Endodermal cell (in vitro differentiated cells): ENCODE measurements at regions not wholly inside any gene's neighbourhood (a gene's known extent, or its start where the extent isn't known, plus 50 kb on each side); places are given as distances from the start of the nearest gene placed in this dataset.

Experiments used
- DNase-seq: peaks from one replicate; pipeline ENCODE4 v3.0.0-alpha.2; 2017
- H3K27ac ChIP-seq: 2 replicates; pipeline ENCODE4 v1.5.1; 2013; ENCODE audit warnings: mild to moderate bottlenecking, low read depth, low read length, moderate library complexity
- H3K27me3 ChIP-seq: 2 replicates; pipeline ENCODE4 v1.6.1; 2013; ENCODE audit warnings: mild to moderate bottlenecking, low read length, moderate library complexity; ENCODE audit not compliant: insufficient read depth, control insufficient read depth, poor library complexity, severe bottlenecking
- H3K36me3 ChIP-seq: 2 replicates; pipeline ENCODE4 v1.7.0; 2013; ENCODE audit warnings: mild to moderate bottlenecking, low read length, moderate library complexity; ENCODE audit not compliant: control insufficient read depth, insufficient read depth
- H3K4me1 ChIP-seq: one replicate; pipeline ENCODE4 v1.7.0; 2013; ENCODE audit warnings: low read length; ENCODE audit not compliant: control insufficient read depth, insufficient read depth
- H3K4me3 ChIP-seq: 2 replicates; pipeline ENCODE4 v1.5.1; 2013; ENCODE audit warnings: mild to moderate bottlenecking, low read length, moderate library complexity
- H3K9ac ChIP-seq: 2 replicates; pipeline ENCODE4 v1.6.1; 2013; ENCODE audit warnings: mild to moderate bottlenecking, low read length, moderate library complexity; ENCODE audit not compliant: poor library complexity, severe bottlenecking; ENCODE audit errors: extremely low read depth
- H3K9me3 ChIP-seq: 2 replicates; pipeline ENCODE4 v1.6.1; 2013; ENCODE audit warnings: mild to moderate bottlenecking, low read length, moderate library complexity; ENCODE audit not compliant: control insufficient read depth
- H3K27ac Mint-ChIP-seq: 2 replicates; pipeline ENCODE4 v1.8.0; 2020; ENCODE audit warnings: mixed read lengths
- H3K27me3 Mint-ChIP-seq: 2 replicates; pipeline ENCODE4 v1.8.0; 2021; ENCODE audit warnings: mild to moderate bottlenecking, mixed read lengths; ENCODE audit not compliant: insufficient read depth
- H3K36me3 Mint-ChIP-seq: 2 replicates; pipeline ENCODE4 v1.8.0; 2020; ENCODE audit warnings: low read depth, mixed read lengths
- H3K4me1 Mint-ChIP-seq: 2 replicates; pipeline ENCODE4 v1.8.0; 2020; ENCODE audit warnings: mixed read lengths
- H3K4me3 Mint-ChIP-seq: 2 replicates; pipeline ENCODE4 v1.8.0; 2020; ENCODE audit warnings: mild to moderate bottlenecking, moderate library complexity, mixed read lengths
- H3K9me3 Mint-ChIP-seq: 2 replicates; pipeline ENCODE4 v1.8.0; 2020; ENCODE audit warnings: mild to moderate bottlenecking, mixed read lengths
- CTCF ChIP-seq: fragments of 200-600 bp; sonication (generic); conservative IDR thresholded peaks from 2 replicates; pipeline ENCODE4 v1.5.0; 2021; ENCODE audit warnings: antibody characterized with exemption, mild to moderate bottlenecking
- WGBS, 2 experiments: methylation state at CpG; one replicate each; pipeline versions ENCODE4 v1.1.5 to v1.1.7; 2013; ENCODE audit warnings: missing lambda C conversion rate in 2 of 2, mixed read lengths in 1 of 2; ENCODE audit not compliant: insufficient coverage in 1 of 2, insufficient read length in 1 of 2; 5-methylcytosine and 5-hydroxymethylcytosine counted together

DNA sequence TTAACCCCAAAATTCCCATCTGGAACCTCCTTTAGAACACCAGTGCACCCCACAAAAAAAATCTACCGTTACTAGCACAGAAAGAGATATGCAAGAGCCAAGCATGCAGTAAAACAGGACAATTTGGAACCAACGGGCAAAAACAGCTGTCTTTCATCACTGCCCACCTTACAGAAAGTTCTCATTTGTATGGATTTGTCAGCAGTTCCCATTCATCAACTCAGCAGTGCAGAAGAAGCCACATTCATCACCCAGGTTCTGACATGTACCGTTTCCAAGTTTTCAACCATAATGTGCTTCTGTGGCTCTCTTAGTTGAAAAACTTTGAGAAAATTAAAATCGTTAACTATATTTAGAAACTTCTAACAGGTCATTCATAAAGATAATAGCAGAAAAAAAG lies 387.0 kb downstream of the RPS29 start:
- Mint-ChIP-seq H3K4me1 (peaks cover 12% of the 10 kb centered on the region), H3K36me3 (no peaks in the 10 kb centered on the region), H3K27ac (no peak overlapping the region), H3K27me3 (peaks cover 4% of the 10 kb centered on the region), H3K9me3 (no peaks in the 10 kb centered on the region), H3K4me3 (no peak overlapping the region)
- Histone ChIP-seq H3K4me1 (peaks cover 3% of the 10 kb centered on the region), H3K36me3 (no peaks in the 10 kb centered on the region), H3K4me3 (no peak overlapping the region), H3K27ac (no peak overlapping the region), H3K27me3 (no peaks in the 10 kb centered on the region), H3K9me3 (no peaks in the 10 kb centered on the region), H3K9ac (no peak overlapping the region)
- DNase-seq: no peak
- no peak for TF ChIP-seq CTCF
- whole genome bisulfite sequencing, 2 experiments: 82 to 88% methylated on average over 2 to 4 of the region's 4 CpGs

- H3K9me3 ChIP-seq: no peaks in the 10 kb centered on the region
- no peak overlapping the region for H3K9ac ChIP-seq
- Mint-ChIP-seq H3K27ac (no peak overlapping the region), H3K27me3 (peaks cover 5% of the 10 kb centered on the region), H3K9me3 (no peaks in the 10 kb centered on the region), H3K4me3 (no peak overlapping the region), H3K36me3 (no peaks in the 10 kb centered on the region), H3K4me1 (peaks cover 18% of the 10 kb centered on the region)
- no peak overlapping the region for H3K4me3 ChIP-seq
- no peak overlapping the region for H3K27ac ChIP-seq
- DNase-seq: no peak
- no peaks in the 10 kb centered on the region for H3K36me3 ChIP-seq
- H3K4me1 ChIP-seq: peaks cover 7% of the 10 kb centered on the region
- H3K27me3 ChIP-seq: no peaks in the 10 kb centered on the region
- WGBS, 2 experiments: 80 to 95% methylated on average over 1 of the region's 1 CpG
- TF ChIP-seq CTCF: no peak
Measured at GRCh38 chr14:49196327-49196726, 389.9 kb downstream of the RPS29 start.

DNA sequence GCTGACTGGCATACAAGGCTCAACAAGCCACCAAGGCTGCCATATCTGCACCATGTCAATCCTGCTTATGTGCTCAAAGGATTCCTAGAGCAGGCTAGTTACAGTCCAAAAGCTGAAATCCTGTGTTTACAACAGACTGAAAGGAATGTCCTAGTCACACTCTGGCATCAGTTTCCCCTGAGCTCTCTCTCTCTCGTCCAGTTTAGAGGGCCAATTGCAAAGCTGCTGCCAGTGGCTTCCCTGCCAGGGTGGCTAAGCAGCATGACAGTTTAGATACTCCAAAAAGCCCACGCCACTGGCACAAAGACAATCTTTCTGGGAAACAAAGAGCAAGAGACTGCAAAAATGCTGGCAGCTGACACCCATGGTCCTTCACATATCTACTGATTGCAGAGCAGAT lies 392.1 kb downstream of the RPS29 start:
- no peak for TF ChIP-seq CTCF
- no peaks in the 10 kb centered on the region for H3K36me3 Mint-ChIP-seq
- WGBS, 2 experiments: 84 to 90% methylated on average over 2 of the region's 2 CpGs
- no peak overlapping the region for H3K4me3 Mint-ChIP-seq
- peaks cover 7% of the 10 kb centered on the region for H3K4me1 ChIP-seq
- no peak overlapping the region for H3K27ac Mint-ChIP-seq
- H3K27me3 ChIP-seq: no peaks in the 10 kb centered on the region
- no peak overlapping the region for H3K9ac ChIP-seq
- H3K27me3 Mint-ChIP-seq: peaks cover 5% of the 10 kb centered on the region
- H3K4me3 ChIP-seq: no peak overlapping the region
- H3K9me3 Mint-ChIP-seq: no peaks in the 10 kb centered on the region
- H3K27ac ChIP-seq: no peak overlapping the region
- peaks cover 22% of the 10 kb centered on the region for H3K4me1 Mint-ChIP-seq
- no peaks in the 10 kb centered on the region for H3K9me3 ChIP-seq
- DNase-seq: no peak
- no peaks in the 10 kb centered on the region for H3K36me3 ChIP-seq
